HG02571 (cell line): ENCODE measurements at regions not wholly inside any gene's neighbourhood (a gene's known extent, or its start where the extent isn't known, plus 50 kb on each side); places are given as distances from the start of the nearest gene placed in this dataset.
A peak's percentile ranks its signal among the peaks of the same experiment; 100 is the strongest.
"Not testable (repeated sequence)": the region's sequence is repeated elsewhere in the genome, so short reads cannot be mapped to it uniquely, and the experiment has no call there.

Experiments
- ATAC-seq: cut with Tn5 transposase; IDR thresholded peaks from one replicate; pipeline ENCODE4 v1.9.1; 2021; ENCODE audit warnings: mild to moderate bottlenecking, moderate library complexity; ENCODE audit not compliant: unreplicated experiment

GRCh38 chr3:4897765-4898453 lies 81.3 kb upstream of the BHLHE40 start:
- no peak for ATAC-seq

GRCh38 chr3:4898454-4899313 lies 80.6 kb upstream of the BHLHE40 start:
- ATAC-seq: peak; percentile 97

GRCh38 chr3:4899710-4900109 lies 79.5 kb upstream of the BHLHE40 start:
- no peak for ATAC-seq

- no peak for ATAC-seq
These were observed 78.9 kb upstream of the BHLHE40 start for GRCh38 chr3:4900298-4900697.

GRCh38 chr3:4904811-4905695 lies 74.2 kb upstream of the BHLHE40 start:
- ATAC-seq: no peak

- no peak for ATAC-seq
These were observed 73.1 kb upstream of the BHLHE40 start for GRCh38 chr3:4906107-4906621.

- no peak for ATAC-seq
These were observed 72.2 kb upstream of the BHLHE40 start for GRCh38 chr3:4907050-4907449.

- no peak for ATAC-seq
These were observed 71.4 kb upstream of the BHLHE40 start for GRCh38 chr3:4907643-4908432.

- ATAC-seq: no peak
These were observed 70.6 kb upstream of the BHLHE40 start for GRCh38 chr3:4908433-4909156.

- ATAC-seq: no peak
These were observed 64.8 kb upstream of the BHLHE40 start for GRCh38 chr3:4914464-4914863.

- ATAC-seq: not testable (repeated sequence)
These were observed 57.6 kb upstream of the BHLHE40 start for GRCh38 chr3:4921589-4921988.

- ATAC-seq: no peak
These were observed 52.3 kb upstream of the BHLHE40 start for GRCh38 chr3:4926892-4927291.

GRCh38 chr3:4928277-4928789 lies 50.9 kb upstream of the BHLHE40 start:
- no peak for ATAC-seq
